Ovary (tissue), 7 donors: ENCODE measurements at regions not wholly inside any gene's neighbourhood (a gene's known extent, or its start where the extent isn't known, plus 50 kb on each side); places are given as distances from the start of the nearest gene placed in this dataset.

Experiments
- DNase-seq, 5 donors: peaks; one replicate each; pipeline ENCODE4 v3.0.0-alpha.2; 2019 to 2020
- H3K27ac ChIP-seq, 2 donors: fragments of 200-600 bp; one replicate each; pipeline versions ENCODE4 v1.5.1 to v1.8.0; 2019 to 2022
- H3K27me3 ChIP-seq: fragments of 200-600 bp; one replicate; pipeline ENCODE4 v1.8.0; 2022
- H3K36me3 ChIP-seq: fragments of 200-600 bp; sonication (generic); one replicate; pipeline ENCODE4 v1.5.1; 2019
- H3K4me1 ChIP-seq: one replicate; pipeline ENCODE4 v1.8.1; 2013; ENCODE audit warnings: mild to moderate bottlenecking, moderate library complexity; ENCODE audit not compliant: insufficient read depth
- H3K4me3 ChIP-seq: fragments of 200-600 bp; sonication (generic); one replicate; pipeline ENCODE4 v1.5.1; 2017
- H3K9me3 ChIP-seq, 2 donors: fragments of 200-600 bp in 1 of 2; sonication (generic) in 1 of 2; one replicate each; pipeline versions ENCODE4 v1.5.1 to v1.8.1; 2013 to 2019; ENCODE audit warnings: mild to moderate bottlenecking in 1 of 2, moderate library complexity in 1 of 2
- CTCF ChIP-seq, 3 donors: fragments of 450-650 bp in 2 of 3; fragments of 200-600 bp in 1 of 3; IDR thresholded peaks; one replicate each; pipeline versions ENCODE4 v1.5.1 to v1.8.0; 2016 to 2022; ENCODE audit warnings: antibody characterized with exemption in 3 of 3, mild to moderate bottlenecking in 1 of 3
- EP300 ChIP-seq: sonication (generic); formaldehyde crosslinking; IDR thresholded peaks from one replicate; pipeline ENCODE4 v1.6.1; 2017; ENCODE audit warnings: antibody characterized with exemption
- POLR2A ChIP-seq: fragments of 450-650 bp; IDR thresholded peaks from one replicate; pipeline ENCODE4 v1.6.1; 2017; ENCODE audit warnings: antibody characterized with exemption, mild to moderate bottlenecking, moderate library complexity
- WGBS, 3 donors: extraction: QIAGEN DNeasy Blood & Tissue Kit in 1 of 3; methylation state at CpG; one replicate each; pipeline versions ENCODE4 v1.1.5 to v1.1.7; 2013 to 2017; 5-methylcytosine and 5-hydroxymethylcytosine counted together
- intact Hi-C, 4 donors: fragments of 100-400 bp; cut with DNase I; formaldehyde crosslinking; loops; one replicate each; pipeline versions ENCODE4 v1.11.0 to v1.15.1; 2022 to 2023
- donor health status: DM: no; HTN: no; CAD: no; lungs with moderate emphysema.
- donor health status: DM: no; HTN: no; CAD: no.
- donor health status: Bipolar disorder and iron deficiency.
- donor health status: DM: no; HTN: no; CAD: no.
- donor health status: DM: yes; HTN: yes; CAD: no.

GRCh38 chr20:57842720-57843119 lies 132.9 kb upstream of the PMEPA1 start:
- no peaks in the 10 kb centered on the region for H3K9me3 ChIP-seq
- 86 to 91% (median 87%) methylated on average over 4 of the region's 4 CpGs for WGBS, 3 donors

GRCh38 chr20:57841297-57841866 lies 131.6 kb upstream of the PMEPA1 start:
- Histone ChIP-seq H3K36me3 (no peaks in the 10 kb centered on the region), H3K4me3 (no peak overlapping the region), H3K27ac (no peak overlapping the region), H3K27me3 (no peaks in the 10 kb centered on the region), H3K9me3 (no peaks in the 10 kb centered on the region), H3K4me1 (peaks cover 6% of the 10 kb centered on the region)
- intact Hi-C loops = no loop called here
- TF ChIP-seq POLR2A = no peak
- TF ChIP-seq EP300 = no peak
- TF ChIP-seq CTCF (IDR thresholded peaks at IDR 0.05) = no peak
- DNase-seq = no peak
- 92 to 94% (median 94%) methylated on average over 11 of the region's 11 CpGs for WGBS, 3 donors

More at GRCh38 chr20:57842720-57843119, 132.9 kb upstream of the PMEPA1 start:
- Histone ChIP-seq H3K4me1 (peaks cover 6% of the 10 kb centered on the region), H3K36me3 (no peaks in the 10 kb centered on the region), H3K27me3 (no peaks in the 10 kb centered on the region), H3K27ac (no peak overlapping the region), H3K4me3 (no peak overlapping the region)
- intact Hi-C loops = no loop called here
- no peak for DNase-seq
- no peak for TF ChIP-seq EP300
- TF ChIP-seq POLR2A = no peak
- no peak for TF ChIP-seq CTCF (IDR thresholded peaks at IDR 0.05)

- Histone ChIP-seq H3K4me1 (peaks cover 6% of the 10 kb centered on the region), H3K27ac (no peak overlapping the region), H3K27me3 (no peaks in the 10 kb centered on the region), H3K36me3 (no peaks in the 10 kb centered on the region), H3K9me3 (no peaks in the 10 kb centered on the region), H3K4me3 (no peak overlapping the region)
- intact Hi-C loops = no loop called here
- TF ChIP-seq POLR2A (no peak), EP300 (no peak), CTCF (IDR thresholded peaks at IDR 0.05) (no peak)
- DNase-seq = no peak
- WGBS, 3 donors = 93 to 95% (median 93%) methylated on average over 19 of the region's 19 CpGs
Measured at GRCh38 chr20:57840504-57841296, 130.9 kb upstream of the PMEPA1 start.

GRCh38 chr20:57840066-57840465 lies 130.3 kb upstream of the PMEPA1 start:
- Histone ChIP-seq H3K4me1 (peaks cover 6% of the 10 kb centered on the region), H3K4me3 (no peak overlapping the region), H3K27ac (no peak overlapping the region), H3K9me3 (no peaks in the 10 kb centered on the region), H3K36me3 (no peaks in the 10 kb centered on the region), H3K27me3 (no peaks in the 10 kb centered on the region)
- TF ChIP-seq EP300 = no peak
- no peak for TF ChIP-seq CTCF (IDR thresholded peaks at IDR 0.05)
- no peak for TF ChIP-seq POLR2A
- intact Hi-C loops = no loop called here
- DNase-seq = no peak
- WGBS, 3 donors = 89 to 96% (median 94%) methylated on average over 10 of the region's 10 CpGs
